ENCODE measurements at regions not wholly inside any gene's neighbourhood (a gene's known extent, or its start where the extent isn't known, plus 50 kb on each side); places are given as distances from the start of the nearest gene placed in this dataset.
"Not testable (repeated sequence)": the region's sequence is repeated elsewhere in the genome, so short reads cannot be mapped to it uniquely, and the experiment has no call there.

DNA sequence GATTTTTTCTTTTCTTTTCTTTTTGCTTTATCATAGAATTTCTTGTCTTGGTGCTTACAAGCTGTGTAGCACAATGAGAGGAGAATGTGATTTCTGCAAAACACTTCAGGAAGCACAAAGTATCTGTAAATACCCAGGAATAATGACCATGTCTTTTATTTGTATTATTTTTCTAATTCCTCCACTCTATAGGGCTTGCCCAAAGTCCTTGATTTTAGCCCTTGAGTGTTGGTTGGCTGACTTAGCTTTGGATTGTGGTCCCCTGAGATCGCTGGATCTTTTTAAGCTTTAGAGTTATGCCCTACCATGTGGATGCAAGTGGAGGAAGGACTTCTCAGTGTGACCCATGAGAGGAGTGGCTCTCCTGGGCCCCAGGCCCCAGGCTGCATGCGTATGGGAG, 52.2 kb downstream of the HOXC4 start:
- DNase-seq (ENCODE audit: low spot score): not testable (repeated sequence)

DNA sequence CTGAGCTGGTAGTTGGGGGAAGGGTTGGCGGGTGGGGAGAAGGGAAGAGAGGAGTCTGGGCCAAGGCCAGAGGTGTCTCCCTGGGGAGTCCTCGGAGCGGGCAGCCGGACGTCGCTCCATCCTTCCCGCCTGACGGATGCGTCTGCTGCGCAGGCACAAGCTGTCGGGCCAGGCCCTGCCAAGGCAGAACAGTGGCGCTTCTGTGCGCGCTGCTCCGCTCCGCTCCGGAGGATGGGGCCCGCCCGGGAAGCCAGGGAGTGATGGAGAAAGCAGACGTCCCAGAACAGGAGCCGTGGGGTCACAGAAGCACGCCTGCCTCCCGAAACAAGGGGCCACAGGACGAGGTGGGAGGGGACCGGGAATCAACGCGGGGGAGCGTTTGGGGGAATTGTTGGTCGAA, 52.6 kb downstream of the HOXC4 start:
- not testable (repeated sequence) for DNase-seq (ENCODE audit: low spot score)

DNA sequence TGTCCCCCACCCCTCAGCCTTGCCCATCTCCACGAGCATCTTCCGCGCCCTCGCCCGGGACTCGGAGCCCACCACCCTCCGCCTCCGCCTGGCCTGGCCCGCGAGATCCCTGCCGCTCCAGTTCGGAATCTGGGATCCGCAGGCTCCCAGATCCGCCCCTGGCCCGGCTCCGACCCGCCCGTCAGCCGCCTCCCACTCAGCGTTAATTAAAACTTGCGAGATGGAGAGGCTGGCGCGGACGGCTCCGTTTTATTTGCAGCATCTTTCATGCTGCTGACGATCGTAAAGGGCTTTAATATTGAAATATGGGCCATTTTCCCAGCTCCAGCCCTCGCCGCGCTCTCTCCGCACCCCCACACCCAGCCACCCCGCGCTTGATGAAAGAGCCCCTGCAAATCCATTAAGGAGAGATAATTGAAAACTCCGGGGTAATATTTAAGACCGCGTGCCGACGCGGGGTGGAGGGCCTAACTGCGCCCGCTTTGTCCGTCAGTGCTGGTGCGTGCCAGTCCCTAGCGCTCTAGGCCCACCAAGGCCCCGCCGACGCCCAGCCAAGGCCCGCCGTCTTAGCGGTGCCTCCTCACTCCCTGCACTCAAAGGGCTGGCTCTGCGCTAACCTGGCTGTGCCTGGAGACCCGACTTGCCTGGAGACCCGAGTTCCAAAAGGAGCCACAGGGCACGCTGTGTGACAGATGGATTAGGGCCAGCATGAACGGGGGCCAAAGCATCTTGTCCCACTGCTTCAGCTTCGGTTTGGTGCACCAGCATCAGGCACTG, 53.4 kb downstream of the HOXC4 start:
- DNase-seq (ENCODE audit: low spot score): not testable (repeated sequence)

DNA sequence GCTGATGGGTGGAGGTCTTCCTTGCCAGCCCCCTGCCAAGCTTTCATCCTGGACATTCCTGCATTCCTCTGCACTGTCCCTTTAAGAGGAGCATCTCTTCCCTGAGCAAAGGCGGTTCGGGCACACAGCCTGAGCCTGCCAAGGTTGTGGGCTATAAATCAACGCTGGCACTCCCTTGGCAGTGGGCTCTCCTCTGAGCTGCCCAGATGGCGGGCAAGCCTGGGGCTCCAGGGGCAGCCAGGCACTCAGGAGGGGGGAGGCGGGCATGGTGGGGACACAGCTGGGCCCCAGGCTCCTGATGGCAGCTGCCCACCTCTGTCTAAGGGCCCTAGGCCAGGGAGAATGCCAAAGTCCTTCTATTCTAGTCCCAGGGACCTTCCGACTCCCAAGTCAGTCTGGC, 58.7 kb downstream of the HOXC4 start:
- DNase-seq (ENCODE audit: low spot score): not testable (repeated sequence)

DNA sequence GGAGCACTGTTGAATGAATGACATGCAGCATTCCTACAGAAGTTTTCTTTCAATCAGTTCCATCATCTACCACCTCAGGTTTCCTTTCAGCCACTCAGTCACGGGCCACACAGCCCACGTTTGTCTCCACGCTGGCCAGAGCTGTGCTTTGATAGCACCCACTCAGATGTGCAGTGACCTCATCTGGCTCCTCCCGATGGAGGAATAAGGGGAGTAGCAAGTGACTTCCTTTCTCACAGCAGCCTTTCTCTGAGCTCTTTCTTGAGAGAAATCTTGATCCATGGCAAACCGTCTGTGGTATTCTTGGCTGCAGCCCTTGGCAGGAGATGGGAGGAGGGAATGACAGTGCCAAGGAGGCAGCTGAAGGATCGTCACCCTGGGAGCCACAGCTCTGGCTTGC, 62.4 kb downstream of the HOXC4 start:
- DNase-seq (ENCODE audit: low spot score): not testable (repeated sequence)

DNA sequence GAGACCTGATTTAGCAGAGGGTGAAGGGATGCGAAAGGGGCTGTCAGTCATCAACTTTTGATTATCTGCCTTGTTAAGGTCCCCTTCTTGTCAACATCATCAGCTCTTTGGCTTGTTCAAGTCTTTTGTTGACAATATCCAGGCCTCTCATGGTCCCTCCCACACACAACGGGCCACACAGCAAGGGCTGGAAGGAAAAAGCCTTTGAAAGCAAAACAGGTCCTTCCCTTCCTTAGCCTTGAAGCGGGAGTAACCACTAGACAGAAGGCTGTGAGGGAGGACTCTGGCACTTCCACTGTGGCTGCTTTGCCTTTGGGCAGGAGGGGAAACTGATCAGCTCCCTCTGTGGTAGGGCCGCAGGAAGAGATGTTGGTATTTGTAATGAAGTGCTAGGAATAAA, 63.8 kb downstream of the HOXC4 start:
- not testable (repeated sequence) for DNase-seq (ENCODE audit: low spot score)

DNA sequence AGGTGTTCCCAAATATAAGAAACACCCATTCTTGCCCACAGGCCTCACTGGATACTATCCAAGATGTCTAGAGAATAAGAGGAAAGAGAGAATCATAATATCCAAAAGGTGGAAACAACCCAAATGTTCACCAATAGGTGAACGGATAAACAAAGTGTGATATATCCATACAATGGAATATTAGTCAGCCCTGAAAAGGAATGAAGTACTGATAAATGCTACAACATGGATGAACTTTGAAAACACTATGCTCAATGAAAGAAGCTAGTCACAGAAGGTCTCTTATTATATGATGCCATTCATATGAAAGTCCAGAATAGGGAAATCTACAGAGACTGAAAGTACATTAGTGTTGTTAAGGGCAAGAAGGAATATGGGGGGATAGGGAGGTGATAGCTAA, 65.4 kb downstream of the HOXC4 start:
- not testable (repeated sequence) for DNase-seq (ENCODE audit: low spot score)

DNA sequence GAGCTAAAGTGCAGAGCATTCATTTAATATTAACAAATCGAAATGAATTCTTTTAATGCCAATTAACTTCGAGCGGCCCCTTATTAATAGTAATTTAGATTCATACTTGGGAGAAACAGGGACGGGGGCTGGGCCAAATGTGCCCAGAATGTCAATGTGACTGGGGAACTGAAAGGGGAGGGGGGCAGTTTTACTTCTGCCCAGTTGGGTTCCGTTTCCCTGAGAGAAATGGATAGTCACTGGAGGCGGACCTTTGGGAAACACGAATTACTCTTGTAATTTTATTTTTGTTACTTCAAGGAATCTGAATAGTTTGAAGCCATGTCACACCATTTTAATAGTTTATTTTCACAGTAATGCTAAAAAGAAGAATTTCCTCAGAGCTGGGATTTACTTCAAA, 64.8 kb downstream of the SMUG1 start:
- not testable (repeated sequence) for DNase-seq (ENCODE audit: low spot score)

DNA sequence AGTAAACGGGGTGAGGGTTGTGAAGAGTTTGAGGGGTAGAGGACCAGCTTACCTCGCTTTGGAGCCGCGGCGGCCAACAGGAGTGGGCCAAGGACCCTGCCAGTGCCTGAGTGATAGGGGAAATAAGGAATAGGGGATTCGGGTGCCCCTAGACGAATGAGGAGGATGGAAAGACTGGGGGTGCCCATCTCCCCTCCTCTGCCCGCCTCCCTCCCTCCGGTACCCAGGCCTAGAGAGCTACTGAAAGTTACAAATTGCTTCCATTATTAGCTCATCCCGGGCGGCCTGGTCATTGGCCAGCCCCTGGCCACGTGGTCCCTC, 63.1 kb downstream of the SMUG1 start:
- not testable (repeated sequence) for DNase-seq (ENCODE audit: low spot score)

DNA sequence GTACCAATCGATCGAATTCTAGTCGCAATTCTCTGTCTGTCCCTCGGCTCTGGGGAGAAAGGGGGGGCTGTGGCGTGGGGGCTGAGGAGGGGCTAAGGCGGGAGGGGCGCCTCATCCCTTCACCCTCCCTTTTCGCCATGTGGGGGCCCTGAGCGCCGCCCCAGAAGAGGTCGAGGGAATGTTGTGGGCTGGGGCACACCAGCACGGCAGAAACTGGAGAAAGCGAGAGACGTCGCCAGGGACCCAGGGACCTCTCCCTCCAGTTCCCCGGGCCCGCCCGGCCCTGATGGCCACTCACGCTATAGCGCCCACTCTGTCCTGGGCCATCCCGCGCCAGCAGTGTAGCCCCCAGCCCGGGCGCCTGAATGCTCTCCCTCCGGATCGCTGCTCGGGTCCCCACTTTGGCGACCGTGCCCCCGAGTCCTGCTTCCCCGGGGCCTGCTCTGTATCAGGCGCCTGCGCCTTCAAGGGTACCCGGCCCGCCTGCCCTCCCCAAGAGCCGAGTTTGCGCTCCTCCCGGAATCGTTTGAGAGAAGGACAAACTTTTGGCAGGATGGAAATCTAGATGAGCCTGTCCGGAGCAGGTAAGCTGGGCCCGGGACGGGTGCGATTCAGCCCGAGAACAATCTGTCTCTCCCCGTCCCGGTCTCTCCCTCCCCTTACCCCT, 62.6 kb downstream of the SMUG1 start:
- DNase-seq (ENCODE audit: low spot score): peak; percentile 70

DNA sequence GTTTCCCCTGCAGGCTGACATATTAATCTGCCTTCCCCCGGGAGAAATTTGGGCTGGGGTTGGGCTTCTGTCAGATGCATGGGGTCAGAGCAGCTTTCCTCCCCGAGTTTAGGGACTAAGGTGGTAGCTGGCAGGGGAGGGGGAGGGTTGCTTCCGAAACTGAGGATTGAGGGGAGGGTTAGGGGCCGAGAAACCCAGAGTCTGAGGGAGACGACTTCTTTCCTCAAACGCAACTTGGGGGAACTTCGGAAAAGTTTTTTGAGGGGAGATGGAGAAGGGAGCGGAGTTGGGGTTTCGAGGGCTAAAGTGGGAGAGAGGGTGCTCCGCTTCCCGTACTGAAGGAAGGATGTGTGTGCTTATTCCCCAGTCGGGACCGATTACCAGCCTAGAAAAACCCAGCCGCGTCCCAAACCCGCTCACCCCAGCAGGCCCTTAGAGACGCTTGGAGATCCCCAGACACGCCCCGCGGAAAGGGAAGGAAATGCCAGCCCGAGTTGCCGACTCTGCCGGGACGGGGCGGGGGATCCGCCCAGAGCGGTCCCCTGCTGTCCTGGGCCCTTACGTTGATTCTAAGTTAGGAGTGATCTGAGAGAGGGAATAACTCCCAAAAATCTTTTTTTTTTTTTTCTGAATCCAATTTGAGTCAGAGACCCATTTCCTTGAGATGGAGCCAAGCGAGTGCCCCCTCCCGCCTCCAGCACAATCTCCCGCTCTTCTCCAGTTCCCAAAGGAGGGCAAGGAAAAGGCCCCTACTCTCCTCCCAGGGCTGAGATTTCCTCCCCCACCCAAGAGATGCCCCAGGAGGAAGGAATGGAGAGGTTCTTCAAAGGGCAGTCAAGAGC, 61.9 kb downstream of the SMUG1 start:
- peak; percentile 55 for DNase-seq (ENCODE audit: low spot score)

DNA sequence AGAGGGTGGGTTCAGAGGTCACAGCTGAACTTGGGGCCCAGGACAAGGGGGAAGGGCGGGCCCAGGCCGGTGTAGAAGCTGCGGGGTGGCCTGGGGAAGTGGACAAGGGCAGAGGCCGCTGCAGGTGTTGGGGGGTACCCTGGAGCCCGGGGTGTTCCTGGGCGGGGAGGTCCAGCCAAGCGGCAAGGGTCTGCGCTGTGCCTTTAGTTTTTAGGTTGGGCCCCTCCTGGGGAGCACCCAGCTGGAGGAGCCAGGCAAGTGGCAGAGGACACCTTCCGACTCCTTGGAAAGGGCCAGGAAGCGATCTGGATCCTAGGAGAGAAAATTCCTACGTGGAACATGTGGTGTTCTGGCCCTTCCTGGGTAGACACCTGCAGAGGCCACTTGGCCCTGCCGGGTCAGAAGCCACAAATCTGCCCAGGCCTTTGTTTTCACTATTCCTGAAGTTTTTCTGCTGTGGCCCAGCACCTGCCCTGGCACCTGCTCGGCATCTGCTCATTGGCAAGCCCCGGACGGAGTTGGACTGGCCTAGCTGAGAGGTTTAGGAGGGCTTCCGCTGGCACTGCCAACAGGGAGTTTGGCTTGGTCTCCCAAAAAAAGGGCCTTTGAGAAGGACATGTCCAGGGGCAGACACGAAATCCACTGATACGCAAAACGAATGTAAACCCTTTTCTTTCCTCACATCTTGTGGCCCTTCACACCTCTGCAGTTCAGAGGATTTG, 61.1 kb downstream of the SMUG1 start:
- no peak for DNase-seq (ENCODE audit: low spot score)

DNA sequence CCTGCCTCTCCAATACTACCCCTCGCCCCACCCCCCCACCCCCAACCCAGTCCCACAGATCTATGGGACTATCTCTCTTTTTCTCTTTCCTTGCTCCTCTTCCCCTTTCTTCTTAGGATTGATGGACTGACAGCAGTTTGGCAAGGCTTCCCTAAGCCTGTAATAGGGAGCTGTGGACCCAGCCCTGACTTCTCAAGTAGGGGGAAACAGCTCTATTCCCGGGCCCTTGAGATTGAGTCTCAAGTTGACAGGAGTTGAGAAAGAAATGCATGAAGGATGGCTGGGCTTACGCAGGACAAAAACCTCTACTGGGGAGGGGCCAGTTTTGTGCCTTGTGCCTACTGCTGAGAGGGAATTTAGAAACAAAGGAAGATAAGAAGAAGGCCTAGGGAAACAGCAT, 60.4 kb downstream of the SMUG1 start:
- no peak for DNase-seq (ENCODE audit: low spot score)

DNA sequence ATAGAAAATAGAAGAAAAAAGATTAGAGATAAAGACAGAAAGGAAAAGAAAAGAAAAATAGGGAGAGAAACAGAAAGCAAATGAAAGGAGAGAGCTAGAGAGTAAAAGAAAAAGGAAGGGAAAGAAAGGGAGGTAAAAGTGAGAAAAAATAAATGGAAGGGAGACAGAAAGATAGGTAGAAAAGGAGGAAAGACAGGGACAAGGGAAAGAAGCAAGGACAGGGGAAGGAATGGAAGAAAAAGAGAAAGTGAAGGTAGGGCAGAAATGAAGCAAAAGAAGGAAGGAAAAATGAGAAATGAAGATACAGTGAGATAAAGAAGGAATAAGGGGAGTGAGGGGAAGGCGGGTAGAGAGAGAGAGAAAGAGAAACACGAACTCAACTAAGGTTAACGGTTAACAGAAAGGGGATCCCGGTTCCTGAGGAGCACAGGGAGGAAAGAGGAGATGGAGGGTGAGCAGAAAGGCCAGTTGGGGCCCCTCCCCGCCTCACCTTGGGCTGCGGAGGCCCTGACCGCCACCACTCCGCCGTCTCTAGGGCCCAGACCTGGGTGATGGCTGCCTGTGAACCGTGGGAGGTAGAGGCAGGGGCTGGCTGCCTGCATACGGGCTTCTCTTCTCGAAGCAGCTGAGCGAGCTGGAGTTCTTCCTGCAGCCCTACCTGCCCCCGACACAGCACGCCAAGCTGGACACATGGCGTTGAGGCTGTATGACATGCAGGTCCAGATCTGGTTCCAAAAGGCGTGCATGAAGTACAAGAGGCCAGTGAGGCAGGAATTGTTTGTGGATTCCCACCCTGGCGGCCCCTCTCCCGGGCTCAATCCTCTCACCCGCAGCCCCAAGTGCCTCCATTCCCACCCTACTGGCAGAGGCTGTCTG, 59.5 kb downstream of the SMUG1 start:
- DNase-seq (ENCODE audit: low spot score): no peak

Measured in HuH-7 (cell line).